HG03521 (cell line): ENCODE measurements at regions not wholly inside any gene's neighbourhood (a gene's known extent, or its start where the extent isn't known, plus 50 kb on each side); places are given as distances from the start of the nearest gene placed in this dataset.

ENCODE experiments used
- ATAC-seq: cut with Tn5 transposase; IDR thresholded peaks from one replicate; pipeline ENCODE4 v1.9.1; 2021; ENCODE audit warnings: mild to moderate bottlenecking, moderate library complexity; ENCODE audit not compliant: unreplicated experiment

GRCh38 chr4:100130964-100131363 is 59.3 kb downstream of the DDIT4L start:
- ATAC-seq: no peak

- no peak for ATAC-seq
Observed at GRCh38 chr4:100130491-100130890, 59.8 kb downstream of the DDIT4L start.

GRCh38 chr4:100129774-100130173 is 60.5 kb downstream of the DDIT4L start:
- no peak for ATAC-seq

GRCh38 chr4:100128338-100128737 is 61.9 kb downstream of the DDIT4L start:
- no peak for ATAC-seq

GRCh38 chr4:100124715-100125114 is 65.6 kb downstream of the DDIT4L start:
- ATAC-seq: no peak

- ATAC-seq: no peak
Observed at GRCh38 chr4:100118181-100118580, 72.1 kb downstream of the DDIT4L start.

GRCh38 chr4:100117750-100118149 is 72.5 kb downstream of the DDIT4L start:
- ATAC-seq: no peak

GRCh38 chr4:100114909-100115308 is 75.4 kb downstream of the DDIT4L start:
- ATAC-seq: no peak

GRCh38 chr4:100113732-100114131 is 76.5 kb downstream of the DDIT4L start:
- no peak for ATAC-seq

GRCh38 chr4:100113096-100113495 is 77.2 kb downstream of the DDIT4L start:
- no peak for ATAC-seq

- ATAC-seq: no peak
Observed at GRCh38 chr4:100109921-100110320, 80.3 kb downstream of the DDIT4L start.

- no peak for ATAC-seq
Observed at GRCh38 chr4:100108869-100109268, 81.4 kb downstream of the DDIT4L start.

- peak; percentile 95 for ATAC-seq
Observed at GRCh38 chr4:100106982-100107381, 83.3 kb downstream of the DDIT4L start.

GRCh38 chr4:100103671-100104070 is 86.6 kb downstream of the DDIT4L start:
- no peak for ATAC-seq

- peak; percentile 48 for ATAC-seq
Observed at GRCh38 chr4:100100985-100101384, 89.3 kb downstream of the DDIT4L start.

GRCh38 chr4:100099746-100100145 is 90.5 kb downstream of the DDIT4L start:
- no peak for ATAC-seq

GRCh38 chr4:100098681-100099080 is 91.6 kb downstream of the DDIT4L start:
- no peak for ATAC-seq

GRCh38 chr4:100098011-100098545 is 92.2 kb downstream of the DDIT4L start:
- ATAC-seq: no peak

- ATAC-seq: peak; percentile 94
Observed at GRCh38 chr4:100095729-100096595, 94.3 kb downstream of the DDIT4L start.

GRCh38 chr4:100093091-100093866 is 97.0 kb downstream of the DDIT4L start:
- peak; percentile 60 for ATAC-seq

GRCh38 chr4:100087743-100088142 is 102.5 kb downstream of the DDIT4L start:
- ATAC-seq: no peak
